HFF-Myc (cell line): ENCODE measurements at regions not wholly inside any gene's neighbourhood (a gene's known extent, or its start where the extent isn't known, plus 50 kb on each side); places are given as distances from the start of the nearest gene placed in this dataset.

Experiments used
- DNase-seq: peaks from one replicate; pipeline ENCODE4 v3.0.0-alpha.2; 2011; ENCODE audit warnings: low read depth; ENCODE audit errors: extremely low read depth
- H3K4me3 ChIP-seq: replicated peaks from 2 replicates; pipeline ENCODE4 v1.5.1; 2011; ENCODE audit warnings: low read depth, mild to moderate bottlenecking, control low read depth, low read length
- CTCF ChIP-seq: IDR thresholded peaks from 2 replicates; pipeline ENCODE4 v1.5.1; 2012; ENCODE audit warnings: mild to moderate bottlenecking, low read depth, low read length, control low read depth; ENCODE audit errors: missing control alignments

DNA sequence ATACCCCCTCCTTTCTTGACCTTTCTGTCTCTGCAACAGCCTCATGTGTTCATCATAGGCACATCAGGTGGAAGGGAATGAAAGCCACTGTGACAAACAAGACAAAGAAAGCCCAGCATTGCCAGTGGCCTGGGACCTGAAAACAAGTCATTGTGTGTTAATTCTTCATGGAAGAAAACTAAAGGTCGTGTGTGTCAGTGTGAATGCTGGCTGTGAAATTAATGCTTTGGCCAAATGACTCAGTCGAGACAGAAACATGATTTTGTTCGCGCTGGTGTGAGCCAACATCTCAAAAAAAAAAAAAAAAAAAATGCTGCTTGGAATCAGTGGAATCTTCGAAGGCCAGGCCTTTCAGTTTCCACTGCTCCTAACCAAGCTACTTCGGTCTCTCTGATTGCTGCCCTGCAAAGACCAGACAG is 386.5 kb upstream of the PROK2 start:
- H3K4me3 ChIP-seq, result no peak overlapping the region
- no peak for DNase-seq
- TF ChIP-seq CTCF, result no peak

- TF ChIP-seq CTCF, result no peak
- DNase-seq, result no peak
- H3K4me3 ChIP-seq, result no peak overlapping the region
Measured at GRCh38 chr3:72169561-72170472, 384.9 kb upstream of the PROK2 start.

GRCh38 chr3:72169120-72169519 is 384.2 kb upstream of the PROK2 start:
- no peak for DNase-seq
- no peak for TF ChIP-seq CTCF
- H3K4me3 ChIP-seq, result no peak overlapping the region

GRCh38 chr3:72165808-72166207 is 380.9 kb upstream of the PROK2 start:
- DNase-seq, result no peak
- H3K4me3 ChIP-seq, result no peak overlapping the region

GRCh38 chr3:72165317-72165716 is 380.4 kb upstream of the PROK2 start:
- H3K4me3 ChIP-seq, result no peak overlapping the region
- no peak for DNase-seq
- no peak for TF ChIP-seq CTCF

More at GRCh38 chr3:72165808-72166207, 380.9 kb upstream of the PROK2 start:
- no peak for TF ChIP-seq CTCF

GRCh38 chr3:72164635-72164978 is 379.7 kb upstream of the PROK2 start:
- H3K4me3 ChIP-seq, result no peak overlapping the region
- no peak for DNase-seq
- TF ChIP-seq CTCF, result no peak
